Endodermal cell (in vitro differentiated cells): ENCODE measurements at regions not wholly inside any gene's neighbourhood (a gene's known extent, or its start where the extent isn't known, plus 50 kb on each side); places are given as distances from the start of the nearest gene placed in this dataset.

Source experiments
- DNase-seq: peaks from one replicate; pipeline ENCODE4 v3.0.0-alpha.2; 2017
- H3K27ac ChIP-seq: 2 replicates; pipeline ENCODE4 v1.5.1; 2013; ENCODE audit warnings: mild to moderate bottlenecking, low read depth, low read length, moderate library complexity
- H3K27me3 ChIP-seq: 2 replicates; pipeline ENCODE4 v1.6.1; 2013; ENCODE audit warnings: mild to moderate bottlenecking, low read length, moderate library complexity; ENCODE audit not compliant: insufficient read depth, control insufficient read depth, poor library complexity, severe bottlenecking
- H3K36me3 ChIP-seq: 2 replicates; pipeline ENCODE4 v1.7.0; 2013; ENCODE audit warnings: mild to moderate bottlenecking, low read length, moderate library complexity; ENCODE audit not compliant: control insufficient read depth, insufficient read depth
- H3K4me1 ChIP-seq: one replicate; pipeline ENCODE4 v1.7.0; 2013; ENCODE audit warnings: low read length; ENCODE audit not compliant: control insufficient read depth, insufficient read depth
- H3K4me3 ChIP-seq: 2 replicates; pipeline ENCODE4 v1.5.1; 2013; ENCODE audit warnings: mild to moderate bottlenecking, low read length, moderate library complexity
- H3K9ac ChIP-seq: 2 replicates; pipeline ENCODE4 v1.6.1; 2013; ENCODE audit warnings: mild to moderate bottlenecking, low read length, moderate library complexity; ENCODE audit not compliant: poor library complexity, severe bottlenecking; ENCODE audit errors: extremely low read depth
- H3K9me3 ChIP-seq: 2 replicates; pipeline ENCODE4 v1.6.1; 2013; ENCODE audit warnings: mild to moderate bottlenecking, low read length, moderate library complexity; ENCODE audit not compliant: control insufficient read depth
- H3K27ac Mint-ChIP-seq: 2 replicates; pipeline ENCODE4 v1.8.0; 2020; ENCODE audit warnings: mixed read lengths
- H3K27me3 Mint-ChIP-seq: 2 replicates; pipeline ENCODE4 v1.8.0; 2021; ENCODE audit warnings: mild to moderate bottlenecking, mixed read lengths; ENCODE audit not compliant: insufficient read depth
- H3K36me3 Mint-ChIP-seq: 2 replicates; pipeline ENCODE4 v1.8.0; 2020; ENCODE audit warnings: low read depth, mixed read lengths
- H3K4me1 Mint-ChIP-seq: 2 replicates; pipeline ENCODE4 v1.8.0; 2020; ENCODE audit warnings: mixed read lengths
- H3K4me3 Mint-ChIP-seq: 2 replicates; pipeline ENCODE4 v1.8.0; 2020; ENCODE audit warnings: mild to moderate bottlenecking, moderate library complexity, mixed read lengths
- H3K9me3 Mint-ChIP-seq: 2 replicates; pipeline ENCODE4 v1.8.0; 2020; ENCODE audit warnings: mild to moderate bottlenecking, mixed read lengths
- WGBS, 2 experiments: methylation state at CpG; one replicate each; pipeline versions ENCODE4 v1.1.5 to v1.1.7; 2013; ENCODE audit warnings: missing lambda C conversion rate in 2 of 2, mixed read lengths in 1 of 2; ENCODE audit not compliant: insufficient coverage in 1 of 2, insufficient read length in 1 of 2; 5-methylcytosine and 5-hydroxymethylcytosine counted together
- TF ChIP-seq, protein P1 (sequence below): fragments of 200-600 bp; sonication (generic); conservative IDR thresholded peaks from 2 replicates; pipeline ENCODE4 v1.5.0; 2021; ENCODE audit warnings: antibody characterized with exemption, mild to moderate bottlenecking

DNA sequence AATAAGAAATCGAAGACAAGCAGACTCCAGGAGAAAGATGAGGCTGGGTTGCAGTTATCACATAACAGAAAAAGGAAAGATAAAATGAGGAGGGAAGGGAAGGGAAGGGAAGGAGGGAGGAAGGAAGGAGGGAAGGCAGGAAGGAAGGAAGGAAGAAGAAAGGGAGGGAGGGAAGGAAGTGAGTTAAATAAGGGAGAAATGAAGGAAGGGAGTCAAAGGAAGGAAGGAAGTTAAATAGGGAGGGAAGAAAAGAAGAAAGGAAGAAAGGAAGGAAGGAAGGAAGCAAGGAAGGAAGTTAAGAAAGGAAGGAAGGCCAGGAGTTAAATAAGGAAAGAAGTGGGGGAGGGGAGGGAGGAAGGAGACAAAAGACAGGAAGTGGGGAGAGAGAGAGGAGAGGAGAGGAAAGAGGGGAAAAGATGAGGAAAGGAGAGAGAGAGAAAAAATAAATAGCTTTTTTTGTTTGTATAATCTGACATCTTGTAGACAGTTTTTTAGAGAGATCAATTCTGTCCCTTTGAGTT lies 679.6 kb downstream of the HS3ST4 start:
- Histone ChIP-seq H3K27me3 (no peaks in the 10 kb centered on the region), H3K27ac (no peak overlapping the region), H3K4me3 (no peak overlapping the region), H3K36me3 (no peaks in the 10 kb centered on the region), H3K9me3 (no peaks in the 10 kb centered on the region), H3K9ac (no peak overlapping the region), H3K4me1 (no peaks in the 10 kb centered on the region)
- no peaks in the 10 kb centered on the region for H3K4me1 Mint-ChIP-seq
- no peak overlapping the region for H3K27ac Mint-ChIP-seq
- H3K4me3 Mint-ChIP-seq, result no peak overlapping the region
- DNase-seq, result no peak
- 83% methylated on average over 1 of the region's 1 CpG; no CpG with 5 or more reads in 1 of the 2 experiments for WGBS, 2 experiments
- H3K9me3 Mint-ChIP-seq, result no peaks in the 10 kb centered on the region
- H3K27me3 Mint-ChIP-seq, result no peaks in the 10 kb centered on the region
- H3K36me3 Mint-ChIP-seq, result no peaks in the 10 kb centered on the region
- TF ChIP-seq, protein P1, sequence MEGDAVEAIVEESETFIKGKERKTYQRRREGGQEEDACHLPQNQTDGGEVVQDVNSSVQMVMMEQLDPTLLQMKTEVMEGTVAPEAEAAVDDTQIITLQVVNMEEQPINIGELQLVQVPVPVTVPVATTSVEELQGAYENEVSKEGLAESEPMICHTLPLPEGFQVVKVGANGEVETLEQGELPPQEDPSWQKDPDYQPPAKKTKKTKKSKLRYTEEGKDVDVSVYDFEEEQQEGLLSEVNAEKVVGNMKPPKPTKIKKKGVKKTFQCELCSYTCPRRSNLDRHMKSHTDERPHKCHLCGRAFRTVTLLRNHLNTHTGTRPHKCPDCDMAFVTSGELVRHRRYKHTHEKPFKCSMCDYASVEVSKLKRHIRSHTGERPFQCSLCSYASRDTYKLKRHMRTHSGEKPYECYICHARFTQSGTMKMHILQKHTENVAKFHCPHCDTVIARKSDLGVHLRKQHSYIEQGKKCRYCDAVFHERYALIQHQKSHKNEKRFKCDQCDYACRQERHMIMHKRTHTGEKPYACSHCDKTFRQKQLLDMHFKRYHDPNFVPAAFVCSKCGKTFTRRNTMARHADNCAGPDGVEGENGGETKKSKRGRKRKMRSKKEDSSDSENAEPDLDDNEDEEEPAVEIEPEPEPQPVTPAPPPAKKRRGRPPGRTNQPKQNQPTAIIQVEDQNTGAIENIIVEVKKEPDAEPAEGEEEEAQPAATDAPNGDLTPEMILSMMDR, result no peak

DNA sequence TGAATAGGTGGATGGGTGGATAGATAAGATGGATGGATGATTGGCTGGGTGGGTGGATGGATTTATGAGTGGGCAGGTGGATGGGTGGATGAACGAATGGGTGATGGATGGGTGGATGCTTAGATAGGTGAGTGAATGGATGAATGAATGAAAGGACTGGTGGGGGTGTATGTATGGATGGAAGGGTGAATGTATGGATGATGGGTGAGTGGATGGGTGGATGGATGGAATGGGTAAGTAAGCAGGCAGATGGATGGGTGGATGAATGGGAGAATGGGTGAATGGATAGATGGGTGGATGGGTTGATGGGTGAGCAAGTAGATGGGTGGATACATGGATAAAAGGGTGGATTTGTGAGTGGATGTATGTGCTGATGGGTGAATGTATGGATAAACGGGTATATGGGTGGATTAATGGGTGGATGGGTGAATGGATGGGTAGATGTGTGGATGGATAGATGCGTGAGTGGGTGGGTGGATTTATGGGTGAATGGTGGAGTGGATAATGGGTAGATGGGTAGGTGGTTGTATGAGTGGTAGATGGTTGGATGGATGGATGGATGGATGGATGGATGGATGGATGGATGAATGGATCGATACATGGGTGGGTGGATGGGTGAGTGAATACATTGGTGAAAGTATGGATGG lies 682.6 kb downstream of the HS3ST4 start:
- no peaks in the 10 kb centered on the region for H3K36me3 Mint-ChIP-seq
- H3K27me3 Mint-ChIP-seq, result no peaks in the 10 kb centered on the region
- Histone ChIP-seq H3K27me3 (no peaks in the 10 kb centered on the region), H3K36me3 (no peaks in the 10 kb centered on the region), H3K4me3 (no peak overlapping the region), H3K9ac (no peak overlapping the region), H3K27ac (no peak overlapping the region), H3K4me1 (no peaks in the 10 kb centered on the region), H3K9me3 (no peaks in the 10 kb centered on the region)
- no peaks in the 10 kb centered on the region for H3K9me3 Mint-ChIP-seq
- H3K27ac Mint-ChIP-seq, result no peak overlapping the region
- 73 to 84% methylated on average over 4 of the region's 4 CpGs for WGBS, 2 experiments
- no peak overlapping the region for H3K4me3 Mint-ChIP-seq
- DNase-seq, result no peak
- TF ChIP-seq, protein P1, result no peak
- H3K4me1 Mint-ChIP-seq, result no peaks in the 10 kb centered on the region

DNA sequence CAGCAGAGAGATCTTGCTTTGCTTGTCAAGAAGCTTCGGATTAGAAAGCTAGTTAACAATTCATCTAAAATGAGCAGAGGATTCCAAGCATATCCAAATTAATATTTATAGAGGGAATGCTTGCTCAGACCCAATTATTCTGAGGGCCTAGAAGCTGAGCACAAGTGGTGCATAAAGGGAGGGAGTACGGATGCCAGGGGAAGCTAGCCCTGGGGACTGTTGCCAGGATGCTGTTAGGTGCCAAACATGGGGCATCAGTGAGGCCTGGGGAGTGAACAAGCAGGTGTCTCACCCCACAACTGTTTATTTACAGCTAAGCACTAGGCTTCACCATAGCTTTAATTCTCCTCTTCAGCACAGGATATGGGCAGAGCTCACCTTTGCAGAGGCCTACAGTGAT lies 684.1 kb upstream of the C16orf82 start:
- Histone ChIP-seq H3K4me1 (no peaks in the 10 kb centered on the region), H3K9me3 (no peaks in the 10 kb centered on the region), H3K4me3 (no peak overlapping the region), H3K36me3 (no peaks in the 10 kb centered on the region), H3K9ac (no peak overlapping the region), H3K27ac (no peak overlapping the region), H3K27me3 (no peaks in the 10 kb centered on the region)
- no peaks in the 10 kb centered on the region for H3K9me3 Mint-ChIP-seq
- H3K4me1 Mint-ChIP-seq, result peaks cover 6% of the 10 kb centered on the region
- TF ChIP-seq, protein P1, result no peak
- WGBS, 2 experiments, result 78% methylated on average over 2 of the region's 2 CpGs; no CpG with 5 or more reads in 1 of the 2 experiments
- H3K27me3 Mint-ChIP-seq, result peaks cover 2% of the 10 kb centered on the region
- no peak overlapping the region for H3K4me3 Mint-ChIP-seq
- DNase-seq, result no peak
- no peak overlapping the region for H3K27ac Mint-ChIP-seq
- H3K36me3 Mint-ChIP-seq, result no peaks in the 10 kb centered on the region
